ENCODE measurements at regions not wholly inside any gene's neighbourhood (a gene's known extent, or its start where the extent isn't known, plus 50 kb on each side); places are given as distances from the start of the nearest gene placed in this dataset.

GRCh38 chr3:140753865-140754754 lies 76.2 kb downstream of the TRIM42 start:
- TF ChIP-seq, protein P1, sequence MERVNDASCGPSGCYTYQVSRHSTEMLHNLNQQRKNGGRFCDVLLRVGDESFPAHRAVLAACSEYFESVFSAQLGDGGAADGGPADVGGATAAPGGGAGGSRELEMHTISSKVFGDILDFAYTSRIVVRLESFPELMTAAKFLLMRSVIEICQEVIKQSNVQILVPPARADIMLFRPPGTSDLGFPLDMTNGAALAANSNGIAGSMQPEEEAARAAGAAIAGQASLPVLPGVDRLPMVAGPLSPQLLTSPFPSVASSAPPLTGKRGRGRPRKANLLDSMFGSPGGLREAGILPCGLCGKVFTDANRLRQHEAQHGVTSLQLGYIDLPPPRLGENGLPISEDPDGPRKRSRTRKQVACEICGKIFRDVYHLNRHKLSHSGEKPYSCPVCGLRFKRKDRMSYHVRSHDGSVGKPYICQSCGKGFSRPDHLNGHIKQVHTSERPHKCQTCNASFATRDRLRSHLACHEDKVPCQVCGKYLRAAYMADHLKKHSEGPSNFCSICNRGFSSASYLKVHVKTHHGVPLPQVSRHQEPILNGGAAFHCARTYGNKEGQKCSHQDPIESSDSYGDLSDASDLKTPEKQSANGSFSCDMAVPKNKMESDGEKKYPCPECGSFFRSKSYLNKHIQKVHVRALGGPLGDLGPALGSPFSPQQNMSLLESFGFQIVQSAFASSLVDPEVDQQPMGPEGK (tag by site-specific recombination; IDR thresholded peaks at IDR 0.05), result no peak
- TF ChIP-seq ZNF23 (tag by site-specific recombination; IDR thresholded peaks at IDR 0.05; ENCODE audit: borderline replicate concordance), result no peak
- TF ChIP-seq ZNF391 (tag by site-specific recombination; IDR thresholded peaks at IDR 0.05; ENCODE audit: borderline replicate concordance, low read depth), result no peak
- TF ChIP-seq CTCF (tag by site-specific recombination; IDR thresholded peaks at IDR 0.05), result no peak
- no peak for TF ChIP-seq ZNF624 (tag by site-specific recombination; IDR thresholded peaks at IDR 0.05)

Data from HEK293 (cell line).